ENCODE measurements at regions not wholly inside any gene's neighbourhood (a gene's known extent, or its start where the extent isn't known, plus 50 kb on each side); places are given as distances from the start of the nearest gene placed in this dataset.

DNA sequence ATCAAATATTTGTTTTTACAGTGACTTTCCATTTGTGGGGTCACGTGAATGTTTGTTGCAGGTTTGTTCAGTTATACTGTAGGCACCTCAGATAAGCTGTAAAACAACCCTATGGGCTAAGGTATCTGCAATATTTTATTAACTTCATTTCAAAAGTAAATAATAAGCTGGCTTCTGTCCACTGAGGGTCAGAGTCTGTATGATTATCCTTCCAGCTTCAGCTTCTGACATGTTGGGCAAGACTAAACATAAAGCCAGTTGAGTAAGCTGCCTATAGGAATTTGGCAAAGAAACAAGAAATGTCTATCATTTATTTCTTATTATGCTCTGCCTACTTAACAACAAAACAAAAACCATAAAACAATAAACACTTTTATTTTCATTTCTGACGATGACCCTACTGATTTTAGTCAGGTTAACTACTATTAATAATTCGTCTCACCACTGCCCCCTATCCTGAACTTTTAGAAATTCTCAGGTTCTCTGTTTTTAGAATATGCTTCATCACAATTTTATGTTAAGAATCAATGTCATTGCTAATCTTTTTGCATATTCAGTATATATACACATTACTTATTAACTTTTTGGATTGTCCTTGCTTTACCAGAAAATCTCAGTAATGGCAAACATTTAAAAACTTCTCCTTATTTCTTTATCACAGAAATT, 413.6 kb upstream of the ADAMTSL1 start:
- CTCF ChIA-PET, result interaction anchor here (2.0 kb wide), 1 partner anchor 153 kb away, joined by 6 read pairs; no protein-coding TSS in a partner anchor
- Histone ChIP-seq H3K27ac (no peak overlapping the region), H3K4me3 (no peak overlapping the region), H3K9me3 (no peaks in the 10 kb centered on the region), H3K4me1 (no peaks in the 10 kb centered on the region), H3K4me2 (no peak overlapping the region)
- 3% methylated on average over 3 of the region's 3 CpGs for WGBS (ENCODE audit: missing lambda C conversion rate)
- ATAC-seq (no peak), DNase-seq (ENCODE audit: low read depth in 1 of 2, low spot score in 1 of 2) (peak in 1 of 2 experiments; percentile 1), FAIRE-seq (no peak)
- TF ChIP-seq HOXA7 (CRISPR knock-in tag; IDR thresholded peaks at IDR 0.05) (no peak), ZFP36 (IDR thresholded peaks at IDR 0.05; ENCODE audit: borderline replicate concordance, partially characterized antibody) (no peak), HDAC2 (IDR thresholded peaks at IDR 0.05) (no peak), RARB (CRISPR knock-in tag; IDR thresholded peaks at IDR 0.05) (no peak), CBX8 (IDR thresholded peaks at IDR 0.05) (no peak), RFX5 (IDR thresholded peaks at IDR 0.05) (no peak), ZNF302 (CRISPR knock-in tag; IDR thresholded peaks at IDR 0.05) (no peak), SMC3 (IDR thresholded peaks at IDR 0.05) (no peak), MAZ (IDR thresholded peaks at IDR 0.05; ENCODE audit: borderline replicate concordance, low read depth, low read length) (no peak), RAD21 (conservative IDR thresholded peaks at IDR 0.05 in 1 of 2, IDR thresholded peaks at IDR 0.05 in 1 of 2) (no peak), NPAS2 (CRISPR knock-in tag; IDR thresholded peaks at IDR 0.05; ENCODE audit: borderline replicate concordance) (no peak)
- TF ChIP-seq, protein P1, sequence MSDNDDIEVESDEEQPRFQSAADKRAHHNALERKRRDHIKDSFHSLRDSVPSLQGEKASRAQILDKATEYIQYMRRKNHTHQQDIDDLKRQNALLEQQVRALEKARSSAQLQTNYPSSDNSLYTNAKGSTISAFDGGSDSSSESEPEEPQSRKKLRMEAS (IDR thresholded peaks at IDR 0.05), result no peak
- TF ChIP-seq, protein P2, sequence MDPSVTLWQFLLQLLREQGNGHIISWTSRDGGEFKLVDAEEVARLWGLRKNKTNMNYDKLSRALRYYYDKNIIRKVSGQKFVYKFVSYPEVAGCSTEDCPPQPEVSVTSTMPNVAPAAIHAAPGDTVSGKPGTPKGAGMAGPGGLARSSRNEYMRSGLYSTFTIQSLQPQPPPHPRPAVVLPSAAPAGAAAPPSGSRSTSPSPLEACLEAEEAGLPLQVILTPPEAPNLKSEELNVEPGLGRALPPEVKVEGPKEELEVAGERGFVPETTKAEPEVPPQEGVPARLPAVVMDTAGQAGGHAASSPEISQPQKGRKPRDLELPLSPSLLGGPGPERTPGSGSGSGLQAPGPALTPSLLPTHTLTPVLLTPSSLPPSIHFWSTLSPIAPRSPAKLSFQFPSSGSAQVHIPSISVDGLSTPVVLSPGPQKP (IDR thresholded peaks at IDR 0.05; ENCODE audit: low read depth, low read length), result no peak
- TF ChIP-seq, protein P3, sequence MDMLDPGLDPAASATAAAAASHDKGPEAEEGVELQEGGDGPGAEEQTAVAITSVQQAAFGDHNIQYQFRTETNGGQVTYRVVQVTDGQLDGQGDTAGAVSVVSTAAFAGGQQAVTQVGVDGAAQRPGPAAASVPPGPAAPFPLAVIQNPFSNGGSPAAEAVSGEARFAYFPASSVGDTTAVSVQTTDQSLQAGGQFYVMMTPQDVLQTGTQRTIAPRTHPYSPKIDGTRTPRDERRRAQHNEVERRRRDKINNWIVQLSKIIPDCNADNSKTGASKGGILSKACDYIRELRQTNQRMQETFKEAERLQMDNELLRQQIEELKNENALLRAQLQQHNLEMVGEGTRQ (IDR thresholded peaks at IDR 0.05), result no peak
- TF ChIP-seq, protein P4, sequence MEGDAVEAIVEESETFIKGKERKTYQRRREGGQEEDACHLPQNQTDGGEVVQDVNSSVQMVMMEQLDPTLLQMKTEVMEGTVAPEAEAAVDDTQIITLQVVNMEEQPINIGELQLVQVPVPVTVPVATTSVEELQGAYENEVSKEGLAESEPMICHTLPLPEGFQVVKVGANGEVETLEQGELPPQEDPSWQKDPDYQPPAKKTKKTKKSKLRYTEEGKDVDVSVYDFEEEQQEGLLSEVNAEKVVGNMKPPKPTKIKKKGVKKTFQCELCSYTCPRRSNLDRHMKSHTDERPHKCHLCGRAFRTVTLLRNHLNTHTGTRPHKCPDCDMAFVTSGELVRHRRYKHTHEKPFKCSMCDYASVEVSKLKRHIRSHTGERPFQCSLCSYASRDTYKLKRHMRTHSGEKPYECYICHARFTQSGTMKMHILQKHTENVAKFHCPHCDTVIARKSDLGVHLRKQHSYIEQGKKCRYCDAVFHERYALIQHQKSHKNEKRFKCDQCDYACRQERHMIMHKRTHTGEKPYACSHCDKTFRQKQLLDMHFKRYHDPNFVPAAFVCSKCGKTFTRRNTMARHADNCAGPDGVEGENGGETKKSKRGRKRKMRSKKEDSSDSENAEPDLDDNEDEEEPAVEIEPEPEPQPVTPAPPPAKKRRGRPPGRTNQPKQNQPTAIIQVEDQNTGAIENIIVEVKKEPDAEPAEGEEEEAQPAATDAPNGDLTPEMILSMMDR (IDR thresholded peaks at IDR 0.05), result no peak
- TF ChIP-seq, protein P5, sequence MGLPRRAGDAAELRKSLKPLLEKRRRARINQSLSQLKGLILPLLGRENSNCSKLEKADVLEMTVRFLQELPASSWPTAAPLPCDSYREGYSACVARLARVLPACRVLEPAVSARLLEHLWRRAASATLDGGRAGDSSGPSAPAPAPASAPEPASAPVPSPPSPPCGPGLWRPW (IDR thresholded peaks at IDR 0.05), result no peak
- POLR2A ChIA-PET, result no interaction called here

DNA sequence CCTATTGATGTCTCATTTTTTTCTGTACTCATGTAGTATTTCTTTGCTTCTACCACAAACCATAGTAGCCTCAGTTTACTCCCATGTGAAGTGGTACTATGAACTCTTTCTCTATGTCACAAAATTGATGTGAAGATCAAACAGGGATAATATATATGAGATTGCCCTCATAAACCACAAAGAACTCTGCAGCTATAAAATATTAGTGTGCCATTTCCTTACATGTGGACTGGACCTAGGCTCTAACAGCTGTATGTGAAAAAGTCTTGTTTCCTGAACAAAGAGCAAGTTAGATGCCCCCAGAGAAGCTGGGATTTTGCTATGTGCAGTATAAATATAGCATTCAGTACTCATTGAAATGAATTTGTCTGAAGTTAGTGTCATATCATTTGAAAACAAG, 412.6 kb upstream of the ADAMTSL1 start:
- TF ChIP-seq, protein P2 (IDR thresholded peaks at IDR 0.05; ENCODE audit: low read depth, low read length), result no peak
- TF ChIP-seq JUNB (IDR thresholded peaks at IDR 0.05) (no peak), HOXA7 (CRISPR knock-in tag; IDR thresholded peaks at IDR 0.05) (no peak), HDAC2 (IDR thresholded peaks at IDR 0.05) (no peak)
- ChIA-PET CTCF (interaction anchor here (2.0 kb wide), 1 partner anchor 152 kb away, joined by 6 read pairs; no protein-coding TSS in a partner anchor), POLR2A (no interaction called here)
- Histone ChIP-seq H3K4me2 (no peak overlapping the region), H3K27ac (no peak overlapping the region), H3K9me3 (no peaks in the 10 kb centered on the region), H3K4me3 (no peak overlapping the region), H3K4me1 (no peaks in the 10 kb centered on the region)
- ATAC-seq, result no peak
- DNase-seq (ENCODE audit: low read depth in 1 of 2, low spot score in 1 of 2), result no peak
- FAIRE-seq, result no peak

DNA sequence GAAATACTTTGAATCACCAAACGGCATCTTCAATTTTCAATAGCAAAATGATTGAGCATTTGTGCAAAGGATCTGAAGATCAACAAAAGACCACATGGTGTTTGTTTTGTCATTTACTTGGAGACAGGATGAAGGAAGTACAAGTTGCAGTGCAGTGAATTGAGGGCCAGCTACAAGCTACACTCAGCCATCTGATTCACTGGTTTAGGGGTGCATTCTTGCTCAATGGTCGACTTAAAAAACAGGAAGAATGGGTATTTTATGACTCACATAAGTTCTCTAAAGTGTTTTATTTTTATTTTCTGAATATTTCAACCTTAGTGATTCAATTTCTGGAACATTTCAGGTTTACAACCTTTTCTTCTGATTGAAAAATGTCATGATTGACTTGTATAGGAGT, 412.1 kb upstream of the ADAMTSL1 start:
- no peak for DNase-seq (ENCODE audit: low read depth in 1 of 2, low spot score in 1 of 2)
- FAIRE-seq, result no peak
- 36% methylated on average over 2 of the region's 2 CpGs for WGBS (ENCODE audit: missing lambda C conversion rate)
- Histone ChIP-seq H3K27ac (no peak overlapping the region), H3K4me1 (no peaks in the 10 kb centered on the region), H3K4me3 (no peak overlapping the region), H3K4me2 (no peak overlapping the region), H3K9me3 (no peaks in the 10 kb centered on the region)
- ChIA-PET POLR2A (no interaction called here), CTCF (interaction anchor here (2.0 kb wide), 1 partner anchor 151 kb away, joined by 6 read pairs; no protein-coding TSS in a partner anchor)
- no peak for ATAC-seq
- TF ChIP-seq CBX2 (IDR thresholded peaks at IDR 0.05; ENCODE audit: borderline replicate concordance, low read depth) (no peak), HOXB5 (CRISPR knock-in tag; IDR thresholded peaks at IDR 0.05) (no peak)

Measured in A549 (cell line).